PC-3 (cell line): ENCODE measurements at regions not wholly inside any gene's neighbourhood (a gene's known extent, or its start where the extent isn't known, plus 50 kb on each side); places are given as distances from the start of the nearest gene placed in this dataset.

Source experiments
- EZH2 ChIP-seq: fragments of 300-600 bp; sonication (generic); IDR thresholded peaks from one replicate; pipeline ENCODE4 v1.6.1; 2017; ENCODE audit warnings: antibody characterized with exemption, mild to moderate bottlenecking, low read length; ENCODE audit not compliant: unreplicated experiment
- TF ChIP-seq, protein P1 (sequence below): fragments of 300-600 bp; sonication (generic); conservative IDR thresholded peaks from 2 replicates; pipeline ENCODE4 v1.5.1; 2017; ENCODE audit warnings: antibody characterized with exemption, low read depth, mild to moderate bottlenecking, low read length

DNA sequence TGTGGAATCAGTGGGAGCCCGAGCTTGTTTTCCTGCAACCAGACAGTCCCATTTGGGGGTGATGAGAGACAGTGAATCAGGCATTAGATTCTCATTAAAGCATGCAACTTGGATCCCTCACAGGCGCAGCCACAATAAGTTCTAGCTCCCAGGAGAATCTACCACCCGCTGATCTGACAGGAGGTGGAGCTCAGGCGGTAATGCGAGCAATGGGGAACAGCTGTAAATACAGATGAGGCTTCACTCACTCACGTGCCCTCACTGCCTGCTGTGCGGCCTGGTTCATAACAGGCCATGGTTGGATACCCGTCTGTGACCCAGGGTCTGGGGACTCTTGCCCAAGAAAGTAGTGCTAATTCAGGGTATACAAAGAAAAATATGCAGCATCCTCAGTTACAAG lies 144.8 kb upstream of the RGPD4 start:
- TF ChIP-seq, protein P1, sequence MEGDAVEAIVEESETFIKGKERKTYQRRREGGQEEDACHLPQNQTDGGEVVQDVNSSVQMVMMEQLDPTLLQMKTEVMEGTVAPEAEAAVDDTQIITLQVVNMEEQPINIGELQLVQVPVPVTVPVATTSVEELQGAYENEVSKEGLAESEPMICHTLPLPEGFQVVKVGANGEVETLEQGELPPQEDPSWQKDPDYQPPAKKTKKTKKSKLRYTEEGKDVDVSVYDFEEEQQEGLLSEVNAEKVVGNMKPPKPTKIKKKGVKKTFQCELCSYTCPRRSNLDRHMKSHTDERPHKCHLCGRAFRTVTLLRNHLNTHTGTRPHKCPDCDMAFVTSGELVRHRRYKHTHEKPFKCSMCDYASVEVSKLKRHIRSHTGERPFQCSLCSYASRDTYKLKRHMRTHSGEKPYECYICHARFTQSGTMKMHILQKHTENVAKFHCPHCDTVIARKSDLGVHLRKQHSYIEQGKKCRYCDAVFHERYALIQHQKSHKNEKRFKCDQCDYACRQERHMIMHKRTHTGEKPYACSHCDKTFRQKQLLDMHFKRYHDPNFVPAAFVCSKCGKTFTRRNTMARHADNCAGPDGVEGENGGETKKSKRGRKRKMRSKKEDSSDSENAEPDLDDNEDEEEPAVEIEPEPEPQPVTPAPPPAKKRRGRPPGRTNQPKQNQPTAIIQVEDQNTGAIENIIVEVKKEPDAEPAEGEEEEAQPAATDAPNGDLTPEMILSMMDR = no peak
- TF ChIP-seq EZH2 = no peak
